Activated T-cell treated with anti-CD3 and anti-CD28 coated beads, Interleukin-2, amount 50 U/mL, for 48 hours (primary cell): ENCODE measurements at regions not wholly inside any gene's neighbourhood (a gene's known extent, or its start where the extent isn't known, plus 50 kb on each side); places are given as distances from the start of the nearest gene placed in this dataset.

Experiments used
- DNase-seq, 2 experiments: peaks; one replicate each; pipeline ENCODE4 v3.0.0-alpha.2; 2020

DNA sequence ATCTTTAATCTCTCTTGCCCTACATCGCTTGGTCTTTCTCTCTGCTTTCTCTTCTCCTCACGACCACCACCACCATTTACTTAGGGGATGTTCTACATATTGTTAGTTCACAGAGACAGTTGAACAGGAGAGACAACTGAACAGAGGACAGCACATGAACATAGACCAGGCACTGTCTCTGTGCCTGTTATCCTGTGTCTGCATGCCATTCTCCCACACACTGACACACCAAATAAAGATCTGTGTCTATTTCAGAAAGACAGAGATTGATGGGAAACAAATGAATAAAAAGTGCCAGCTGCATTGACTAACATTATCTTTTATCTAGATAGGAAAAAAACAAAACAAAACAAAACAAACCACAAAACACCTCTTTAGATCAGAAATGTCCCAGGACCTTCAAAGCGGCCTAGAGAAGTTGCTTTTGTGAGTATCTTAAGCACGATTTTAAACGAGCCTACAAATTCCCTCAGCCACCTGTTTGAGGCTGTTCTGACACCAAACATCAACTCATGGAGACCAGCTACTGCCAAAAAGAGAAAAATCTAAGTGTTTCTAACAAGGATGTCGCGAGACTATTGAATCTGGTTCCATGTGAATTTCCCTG lies 77.6 kb upstream of the PARP11 start:
- no peak for DNase-seq

GRCh38 chr12:3947781-3948180 lies 74.6 kb upstream of the PARP11 start:
- no peak for DNase-seq

GRCh38 chr12:3945671-3946070 lies 72.5 kb upstream of the PARP11 start:
- DNase-seq, result no peak

GRCh38 chr12:3944620-3945019 lies 71.4 kb upstream of the PARP11 start:
- DNase-seq, result no peak

GRCh38 chr12:3938042-3938544 lies 64.9 kb upstream of the PARP11 start:
- no peak for DNase-seq

- DNase-seq, result no peak
Observed at GRCh38 chr12:3935078-3935477, 61.9 kb upstream of the PARP11 start.

- DNase-seq, result no peak
Observed at GRCh38 chr12:3933819-3934192, 60.6 kb upstream of the PARP11 start.

GRCh38 chr12:3933074-3933818 lies 60.0 kb upstream of the PARP11 start:
- no peak for DNase-seq

DNA sequence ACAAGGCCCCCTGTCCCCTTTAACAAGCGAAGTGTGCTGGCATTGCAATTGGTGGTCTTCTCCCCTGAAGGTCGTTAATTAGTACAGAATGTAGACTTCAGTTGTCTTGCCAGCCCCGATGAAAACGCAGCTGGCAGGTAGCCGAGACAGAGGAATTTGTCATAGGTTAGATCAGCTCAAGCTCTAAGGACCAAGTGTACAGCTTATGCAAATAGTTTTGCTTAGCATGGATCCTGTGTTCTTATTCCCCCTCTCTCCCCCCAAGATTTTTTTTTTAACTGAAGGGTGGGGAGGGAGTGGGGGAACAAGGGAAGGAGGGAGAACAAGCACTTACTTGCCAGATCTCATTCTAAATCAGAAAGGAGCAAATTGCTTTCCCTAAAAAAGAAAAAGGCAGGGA lies 58.6 kb upstream of the PARP11 start:
- no peak for DNase-seq

DNA sequence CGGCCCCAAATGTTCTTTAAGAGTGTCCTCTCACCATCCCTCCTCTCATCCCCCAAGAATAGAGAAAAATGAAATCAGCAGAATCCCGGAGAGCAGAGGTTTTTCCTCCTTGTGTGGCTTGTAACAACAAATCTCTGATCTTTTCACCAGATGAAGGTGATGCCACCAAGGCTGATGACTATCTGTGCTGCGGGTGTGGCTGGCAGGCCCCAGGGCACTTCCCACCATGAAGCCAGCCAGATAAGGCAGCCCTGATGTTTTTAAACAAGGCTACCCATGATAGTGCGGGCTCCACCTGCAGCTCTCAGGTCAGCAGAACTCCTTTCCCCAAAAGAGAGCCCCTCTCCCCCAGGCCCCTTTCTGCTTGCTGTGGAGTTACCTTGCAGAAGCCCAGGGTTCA lies 58.0 kb upstream of the PARP11 start:
- no peak for DNase-seq

- DNase-seq, result no peak
Observed at GRCh38 chr12:3929875-3930615, 56.8 kb upstream of the PARP11 start.

DNA sequence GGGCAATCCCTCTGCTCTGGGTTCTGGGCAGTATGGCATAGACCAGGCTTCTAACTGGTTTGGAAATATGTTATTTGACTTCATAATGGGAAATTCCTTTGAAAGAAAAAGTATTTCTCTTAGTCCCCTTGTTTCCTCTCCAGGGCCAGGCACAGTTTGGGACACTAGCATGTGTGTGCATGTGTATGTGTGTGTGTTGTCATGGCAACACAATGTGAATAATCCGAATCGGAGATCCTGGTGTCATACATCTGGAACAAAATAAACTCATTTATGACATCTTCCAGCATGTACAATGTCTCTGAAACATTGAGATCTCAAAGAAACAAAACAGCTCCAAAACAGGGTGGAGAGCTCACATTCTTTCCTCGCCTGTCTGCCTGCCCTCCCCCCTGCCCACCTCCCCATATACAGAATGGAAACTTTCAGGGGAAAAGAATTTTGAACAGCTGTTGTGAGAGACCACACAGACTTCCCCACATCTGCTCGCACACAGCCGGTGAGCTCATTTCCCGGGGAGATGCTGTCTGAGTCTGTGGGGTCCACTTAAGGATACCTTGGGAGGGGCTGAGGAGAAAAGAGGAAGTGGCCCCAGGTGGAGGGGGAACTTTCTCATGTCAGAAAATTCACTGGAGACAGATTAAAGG lies 55.5 kb upstream of the PARP11 start:
- no peak for DNase-seq

DNA sequence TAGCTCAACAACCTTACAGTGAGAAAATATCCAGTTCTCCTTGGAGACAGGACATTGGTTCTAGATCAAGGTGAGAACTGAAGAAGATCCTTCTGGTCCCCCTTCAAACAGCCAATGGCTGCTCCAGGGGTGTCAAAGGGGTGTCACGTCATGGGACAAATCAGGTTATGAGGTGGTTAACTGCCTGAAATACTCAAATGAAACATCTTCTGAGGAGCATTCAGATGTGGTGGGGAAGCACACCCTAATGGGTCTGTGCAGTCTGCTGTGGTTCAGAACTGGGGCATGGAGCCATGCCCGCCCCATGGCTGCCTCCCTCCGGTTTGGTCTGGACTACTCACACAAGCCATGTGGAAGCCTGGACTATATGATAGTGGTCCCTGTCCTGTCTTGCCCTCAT lies 52.4 kb upstream of the PARP11 start:
- DNase-seq, result no peak

- no peak for DNase-seq
Observed at GRCh38 chr12:3924761-3925160, 51.6 kb upstream of the PARP11 start.

DNA sequence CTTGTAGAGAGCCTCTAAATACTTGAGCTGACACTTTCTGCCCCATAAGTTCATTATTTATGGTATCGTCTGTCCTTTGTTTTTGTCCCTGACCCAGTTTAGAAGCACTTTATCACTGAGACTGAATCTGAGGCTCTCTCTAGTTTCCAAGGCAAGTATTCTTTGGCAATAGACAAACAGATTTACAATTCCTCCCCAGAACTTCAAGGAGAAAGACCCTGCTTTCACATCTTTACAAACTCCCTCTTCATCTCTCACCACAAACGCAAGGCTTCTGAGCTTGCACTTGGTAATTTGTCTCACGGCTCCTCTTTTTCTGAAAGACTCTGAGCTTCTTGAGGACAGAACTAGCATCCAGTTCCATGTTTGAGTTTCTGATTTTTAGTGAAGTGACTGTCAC lies 49.8 kb upstream of the PARP11 start:
- DNase-seq, result no peak
